ENCODE measurements at regions not wholly inside any gene's neighbourhood (a gene's known extent, or its start where the extent isn't known, plus 50 kb on each side); places are given as distances from the start of the nearest gene placed in this dataset.

DNA sequence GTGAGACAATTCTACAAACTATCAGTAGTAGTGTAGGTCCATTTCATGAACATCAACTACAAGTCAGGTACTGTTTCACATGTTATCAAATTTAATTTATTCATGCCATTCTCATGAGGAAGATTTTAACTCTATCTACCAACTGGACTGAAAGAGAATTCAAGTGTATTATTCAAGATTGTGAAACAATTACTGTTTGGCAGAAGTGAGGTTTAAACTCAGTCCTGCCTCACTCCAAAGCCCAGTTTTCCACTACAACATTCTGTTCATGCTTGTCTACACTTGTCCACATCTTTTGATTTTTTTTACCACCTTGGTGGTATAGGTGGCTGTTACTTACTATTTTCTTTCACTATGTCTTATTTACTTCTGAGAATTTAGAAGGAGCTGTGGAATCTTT lies 272.9 kb downstream of the TGFB2 start:
- Mint-ChIP-seq H3K9me3 (ENCODE audit: unreplicated experiment) (peaks cover 13% of the 10 kb centered on the region), H3K27me3 (ENCODE audit: insufficient read depth, unreplicated experiment) (no peaks in the 10 kb centered on the region), H3K4me3 (ENCODE audit: unreplicated experiment) (no peak overlapping the region), H3K36me3 (ENCODE audit: insufficient read depth, unreplicated experiment) (no peaks in the 10 kb centered on the region), H3K4me1 (ENCODE audit: low read depth, unreplicated experiment) (peaks cover 7% of the 10 kb centered on the region), H3K27ac (ENCODE audit: unreplicated experiment) (no peak overlapping the region)
- intact Hi-C loops (cut with micrococcal nuclease; ENCODE audit: unreplicated experiment) = no loop called here
- POLR2A ChIA-PET = no interaction called here
- peaks cover 5% of the 10 kb centered on the region; the same call in 1 of the 2 replicates for H3K9me3 ChIP-seq
- H3K4me3 ChIP-seq (ENCODE audit: low read depth, low read length) = no peak overlapping the region
- CTCF ChIA-PET = no interaction called here
- no peaks in the 10 kb centered on the region for H3K36me3 ChIP-seq (ENCODE audit: control insufficient read depth, insufficient read depth, low read length)
- no TSS peak for BruUV-seq (replicated peaks)
- peaks cover 14% of the 10 kb centered on the region for H3K4me1 ChIP-seq
- no peaks in the 10 kb centered on the region for H3K27me3 ChIP-seq (replicated peaks; ENCODE audit: control insufficient read depth, insufficient read depth, low read length)
- DNase-seq = no peak
- TF ChIP-seq, protein P1, sequence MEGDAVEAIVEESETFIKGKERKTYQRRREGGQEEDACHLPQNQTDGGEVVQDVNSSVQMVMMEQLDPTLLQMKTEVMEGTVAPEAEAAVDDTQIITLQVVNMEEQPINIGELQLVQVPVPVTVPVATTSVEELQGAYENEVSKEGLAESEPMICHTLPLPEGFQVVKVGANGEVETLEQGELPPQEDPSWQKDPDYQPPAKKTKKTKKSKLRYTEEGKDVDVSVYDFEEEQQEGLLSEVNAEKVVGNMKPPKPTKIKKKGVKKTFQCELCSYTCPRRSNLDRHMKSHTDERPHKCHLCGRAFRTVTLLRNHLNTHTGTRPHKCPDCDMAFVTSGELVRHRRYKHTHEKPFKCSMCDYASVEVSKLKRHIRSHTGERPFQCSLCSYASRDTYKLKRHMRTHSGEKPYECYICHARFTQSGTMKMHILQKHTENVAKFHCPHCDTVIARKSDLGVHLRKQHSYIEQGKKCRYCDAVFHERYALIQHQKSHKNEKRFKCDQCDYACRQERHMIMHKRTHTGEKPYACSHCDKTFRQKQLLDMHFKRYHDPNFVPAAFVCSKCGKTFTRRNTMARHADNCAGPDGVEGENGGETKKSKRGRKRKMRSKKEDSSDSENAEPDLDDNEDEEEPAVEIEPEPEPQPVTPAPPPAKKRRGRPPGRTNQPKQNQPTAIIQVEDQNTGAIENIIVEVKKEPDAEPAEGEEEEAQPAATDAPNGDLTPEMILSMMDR (IDR thresholded peaks at IDR 0.05; ENCODE audit: insufficient read depth in 1 of 2, low read depth in 1 of 2, low read length in 1 of 2, severe bottlenecking in 1 of 2, unreplicated experiment in 1 of 2) = no peak

DNA sequence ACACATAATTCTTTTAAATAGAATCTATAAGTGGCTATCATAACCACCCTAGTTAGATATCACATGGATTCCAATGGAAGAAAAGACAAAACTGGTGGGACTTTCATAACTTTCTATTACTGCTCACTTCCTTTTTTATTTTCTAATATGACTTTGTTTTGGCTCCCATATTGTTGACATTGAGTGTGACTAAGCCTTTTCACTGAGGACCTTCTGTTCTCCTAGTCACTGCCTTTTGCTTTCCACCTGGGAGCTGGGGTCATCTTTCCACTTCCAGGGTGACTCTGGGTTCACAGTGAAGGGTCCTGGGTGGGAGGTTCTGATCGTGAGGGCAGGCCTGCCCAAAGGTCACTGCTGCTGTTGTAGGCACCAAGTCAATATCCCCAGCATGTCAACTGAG lies 275.8 kb downstream of the TGFB2 start:
- H3K36me3 ChIP-seq (ENCODE audit: control insufficient read depth, insufficient read depth, low read length) = no peaks in the 10 kb centered on the region
- no peak overlapping the region for H3K4me3 ChIP-seq (ENCODE audit: low read depth, low read length)
- Mint-ChIP-seq H3K27me3 (ENCODE audit: insufficient read depth, unreplicated experiment) (no peaks in the 10 kb centered on the region), H3K27ac (ENCODE audit: unreplicated experiment) (no peak overlapping the region), H3K4me3 (ENCODE audit: unreplicated experiment) (no peak overlapping the region), H3K9me3 (ENCODE audit: unreplicated experiment) (peaks cover 2% of the 10 kb centered on the region), H3K36me3 (ENCODE audit: insufficient read depth, unreplicated experiment) (no peaks in the 10 kb centered on the region), H3K4me1 (ENCODE audit: low read depth, unreplicated experiment) (no peaks in the 10 kb centered on the region)
- BruUV-seq (replicated peaks) = no TSS peak
- no peaks in the 10 kb centered on the region for H3K4me1 ChIP-seq
- ChIA-PET CTCF (no interaction called here), POLR2A (no interaction called here)
- intact Hi-C loops (cut with micrococcal nuclease; ENCODE audit: unreplicated experiment) = no loop called here
- no peaks in the 10 kb centered on the region for H3K27me3 ChIP-seq (replicated peaks; ENCODE audit: control insufficient read depth, insufficient read depth, low read length)
- no peaks in the 10 kb centered on the region for H3K9me3 ChIP-seq
- TF ChIP-seq, protein P1 (IDR thresholded peaks at IDR 0.05; ENCODE audit: insufficient read depth in 1 of 2, low read depth in 1 of 2, low read length in 1 of 2, severe bottlenecking in 1 of 2, unreplicated experiment in 1 of 2) = no peak
- DNase-seq = no peak

- intact Hi-C loops (cut with micrococcal nuclease; ENCODE audit: unreplicated experiment) = no loop called here
- Mint-ChIP-seq H3K36me3 (ENCODE audit: insufficient read depth, unreplicated experiment) (no peaks in the 10 kb centered on the region), H3K4me3 (ENCODE audit: unreplicated experiment) (no peak overlapping the region), H3K9me3 (ENCODE audit: unreplicated experiment) (peaks cover 5% of the 10 kb centered on the region), H3K27me3 (ENCODE audit: insufficient read depth, unreplicated experiment) (no peaks in the 10 kb centered on the region), H3K4me1 (ENCODE audit: low read depth, unreplicated experiment) (no peaks in the 10 kb centered on the region), H3K27ac (ENCODE audit: unreplicated experiment) (no peak overlapping the region)
- POLR2A ChIA-PET = no interaction called here
- Histone ChIP-seq H3K36me3 (ENCODE audit: control insufficient read depth, insufficient read depth, low read length) (no peaks in the 10 kb centered on the region), H3K9me3 (0 out of 2 replicates have a peak, but pooled peaks cover 3% of the 10 kb centered on the region), H3K4me3 (ENCODE audit: low read depth, low read length) (no peak overlapping the region), H3K27me3 (replicated peaks; ENCODE audit: control insufficient read depth, insufficient read depth, low read length) (no peaks in the 10 kb centered on the region), H3K4me1 (no peaks in the 10 kb centered on the region)
- TF ChIP-seq, protein P1 (IDR thresholded peaks at IDR 0.05; ENCODE audit: insufficient read depth in 1 of 2, low read depth in 1 of 2, low read length in 1 of 2, severe bottlenecking in 1 of 2, unreplicated experiment in 1 of 2) = no peak
- no peak for DNase-seq
- BruUV-seq (replicated peaks) = no TSS peak
- CTCF ChIA-PET = no interaction called here
Measured at GRCh38 chr1:218624052-218624451, 278.9 kb downstream of the TGFB2 start.
